AML-193 (cell line): ENCODE measurements at regions not wholly inside any gene's neighbourhood (a gene's known extent, or its start where the extent isn't known, plus 50 kb on each side); places are given as distances from the start of the nearest gene placed in this dataset.

Experiments
- DNase-seq, 2 experiments: peaks; one replicate each; lab custom pipeline; 2025; lab: John Stamatoyannopoulos, UW

- DNase-seq, result no peak
Observed at GRCh38 chr1:38287547-38287946, 241.0 kb upstream of the POU3F1 start.

GRCh38 chr1:38287036-38287435, 240.4 kb upstream of the POU3F1 start:
- no peak for DNase-seq

- no peak for DNase-seq
Observed at GRCh38 chr1:38285807-38286530, 239.4 kb upstream of the POU3F1 start.

DNA sequence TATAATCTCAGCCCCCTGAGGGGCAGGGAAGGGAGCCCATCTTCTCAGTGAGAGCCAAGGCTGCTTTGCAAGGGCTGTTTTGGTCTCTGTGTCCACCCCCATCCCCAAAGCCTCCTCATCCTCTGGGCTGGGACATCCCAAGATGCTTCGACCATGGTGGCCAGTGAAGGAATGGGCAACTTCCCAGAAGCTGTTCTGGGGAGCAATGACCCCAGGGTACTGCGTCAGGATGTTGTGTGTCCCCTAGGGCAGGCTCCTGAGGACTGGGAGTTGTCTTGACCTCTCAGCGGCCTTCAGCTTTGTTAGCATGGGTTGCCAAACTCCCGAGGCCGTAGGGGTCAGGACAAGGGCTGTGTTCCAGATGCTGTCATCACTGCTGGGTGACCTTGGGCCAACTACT, 238.4 kb upstream of the POU3F1 start:
- DNase-seq, result no peak

DNA sequence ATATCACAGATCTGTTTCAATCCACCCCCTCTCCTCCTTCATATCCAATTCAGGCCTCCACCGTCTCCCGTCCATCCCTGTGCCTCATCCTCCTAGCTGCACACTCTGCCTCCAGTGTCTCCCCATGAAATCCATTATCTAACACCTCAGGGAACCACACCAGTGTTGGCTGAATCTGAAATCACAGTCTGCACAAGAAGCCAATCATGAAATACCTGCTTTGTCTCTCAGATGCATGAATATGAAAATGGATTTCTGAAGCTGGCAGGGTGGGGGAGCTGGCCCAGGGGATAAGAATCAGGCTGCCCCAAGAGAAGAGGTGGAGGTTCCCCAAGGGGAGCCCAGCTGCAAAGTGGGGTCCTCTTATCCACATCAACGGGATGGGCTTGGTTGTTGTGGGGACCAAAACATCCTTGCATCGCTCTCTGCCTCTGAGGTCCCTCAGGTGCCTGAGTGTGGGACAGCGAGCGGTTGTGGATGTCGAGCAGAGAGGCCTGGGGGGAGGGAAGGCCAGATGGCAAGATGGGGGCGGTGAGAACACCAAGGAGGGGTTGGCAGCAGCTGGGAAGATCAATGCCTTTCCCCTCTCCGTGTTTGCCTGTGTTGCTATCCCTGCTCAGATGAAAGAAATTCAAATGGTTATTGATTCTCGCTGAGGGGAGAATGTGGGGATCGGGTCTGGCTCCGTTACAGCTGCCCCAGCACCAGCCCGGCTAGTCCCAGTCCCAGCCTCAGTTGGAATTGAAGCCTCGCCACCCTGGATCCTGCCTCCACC, 237.3 kb upstream of the POU3F1 start:
- no peak for DNase-seq

DNA sequence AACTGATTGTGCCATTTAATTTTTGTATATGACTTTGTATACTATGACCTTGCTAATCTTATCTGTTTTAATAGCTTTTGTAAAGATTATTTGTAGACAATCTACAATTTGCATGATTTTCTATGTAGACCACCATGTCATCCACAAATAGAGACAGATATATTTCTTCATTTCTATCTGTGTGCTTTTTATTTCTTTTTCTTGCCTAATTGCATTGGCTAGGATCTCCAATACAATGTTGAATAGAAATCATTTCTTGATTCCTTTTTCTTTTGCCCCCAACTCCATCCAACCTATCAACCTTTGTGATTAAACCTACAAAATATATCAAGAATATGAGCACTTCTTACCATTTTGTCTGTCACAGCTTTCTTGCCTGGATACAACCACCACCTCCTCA, 232.6 kb upstream of the POU3F1 start:
- no peak for DNase-seq

- DNase-seq, result no peak
Observed at GRCh38 chr1:38277646-38278045, 231.1 kb upstream of the POU3F1 start.

DNA sequence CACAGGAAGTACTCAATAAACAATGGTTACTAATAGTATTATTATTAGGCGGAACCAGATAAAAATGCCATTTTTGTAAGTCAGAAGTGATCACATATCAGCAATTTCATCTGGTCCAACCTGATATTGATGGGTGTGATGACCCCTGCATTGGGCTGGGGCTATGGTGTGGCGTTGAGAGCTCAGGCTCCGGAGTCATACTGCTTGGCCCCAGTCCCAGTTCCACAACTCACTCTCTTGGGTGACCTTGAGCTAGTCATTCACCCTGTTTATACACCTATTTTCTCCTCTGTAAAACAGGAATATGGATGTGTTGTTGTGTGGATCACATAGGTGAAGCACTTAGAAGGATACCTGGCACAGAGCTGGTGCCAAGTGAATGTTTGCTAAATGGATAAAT, 229.4 kb upstream of the POU3F1 start:
- DNase-seq, result no peak

DNA sequence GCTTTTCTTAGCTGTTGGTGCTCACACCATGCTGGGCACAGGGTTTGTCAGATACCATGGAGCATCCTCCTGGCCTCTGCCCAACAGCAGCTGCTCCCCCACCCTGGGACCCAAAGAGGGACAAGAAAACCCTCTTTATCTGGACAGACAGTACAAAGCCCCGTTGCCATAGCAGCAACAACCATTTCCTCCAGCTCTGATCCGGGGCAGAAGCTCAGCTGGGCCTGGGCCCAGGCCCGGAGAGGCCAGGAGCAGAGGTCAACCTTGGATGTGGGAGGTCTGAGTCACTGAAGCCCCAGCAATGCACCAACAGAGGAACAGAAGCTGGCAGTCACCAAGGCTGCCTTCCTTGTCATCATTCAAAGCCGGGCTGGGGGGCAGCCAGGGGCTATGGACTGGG, 228.4 kb upstream of the POU3F1 start:
- no peak for DNase-seq

DNA sequence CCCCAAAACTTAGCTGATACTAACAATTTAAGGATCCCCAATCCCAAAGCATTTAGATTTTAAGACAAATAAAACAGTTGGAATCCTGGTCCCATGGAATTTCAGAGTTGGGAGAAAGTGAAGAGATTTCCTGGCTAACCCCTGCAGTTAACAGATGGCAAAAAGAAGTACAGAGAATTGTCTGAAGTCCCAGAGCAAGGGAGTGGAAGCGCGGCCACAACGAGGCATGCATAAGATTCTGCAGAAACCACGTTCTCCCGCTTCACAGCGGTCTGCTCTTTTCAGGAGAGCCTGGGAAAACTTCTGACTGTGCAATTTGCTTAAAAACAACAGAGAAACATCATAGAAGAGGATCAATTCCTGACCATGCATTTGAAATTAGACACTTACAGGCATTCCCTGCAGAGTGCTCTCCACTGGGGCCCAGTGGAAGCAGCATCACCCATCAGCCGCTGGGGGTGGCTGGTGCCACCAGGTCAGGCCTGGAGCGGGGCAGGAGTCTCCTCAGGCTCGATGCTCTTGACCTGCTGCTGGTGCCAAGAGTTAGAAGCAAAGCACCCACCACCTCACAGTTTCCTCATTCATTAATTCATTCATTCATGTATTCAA, 226.7 kb upstream of the POU3F1 start:
- no peak for DNase-seq

DNA sequence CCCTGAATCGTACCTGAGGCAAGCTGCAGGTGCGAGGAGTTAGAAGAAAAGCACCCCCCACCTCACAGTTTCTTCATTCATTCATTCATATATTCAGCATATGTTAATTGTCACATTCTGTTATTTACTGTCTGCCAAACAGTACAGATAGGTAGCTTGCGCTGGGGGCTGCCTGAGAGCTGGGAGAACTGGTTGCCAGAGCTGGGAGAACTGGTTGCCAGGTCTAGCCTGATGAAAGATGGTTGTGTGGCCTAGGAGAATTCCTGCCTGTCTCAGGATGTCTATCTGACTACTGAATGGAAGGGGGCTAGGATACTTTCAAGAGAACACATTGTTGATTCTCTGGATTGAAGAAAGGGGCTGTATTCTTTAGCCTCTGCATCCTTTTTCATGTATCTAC, 225.9 kb upstream of the POU3F1 start:
- no peak for DNase-seq

GRCh38 chr1:38270849-38271633, 224.4 kb upstream of the POU3F1 start:
- no peak for DNase-seq

- no peak for DNase-seq
Observed at GRCh38 chr1:38269923-38270848, 223.6 kb upstream of the POU3F1 start.

DNA sequence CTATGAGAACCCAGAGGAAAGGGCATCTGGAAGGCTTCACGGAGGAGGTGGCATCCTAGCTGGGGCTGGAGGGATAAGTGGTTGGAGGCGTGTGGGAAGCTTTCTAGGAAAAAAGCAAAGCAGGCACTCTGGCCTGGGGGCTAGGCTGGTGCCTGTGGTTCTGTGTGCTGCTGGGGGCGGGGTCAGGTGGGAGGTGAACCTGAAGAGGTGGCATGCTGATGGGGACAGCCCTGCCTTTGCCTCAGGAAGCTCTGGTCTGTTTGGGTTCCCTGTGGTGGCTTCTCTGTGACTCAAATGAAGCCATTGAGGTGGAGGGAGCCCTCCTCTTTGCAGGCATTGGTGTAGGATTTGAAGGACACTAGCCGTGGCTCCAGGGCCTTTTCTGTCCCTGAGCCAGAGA, 221.6 kb upstream of the POU3F1 start:
- no peak for DNase-seq

- DNase-seq, result no peak
Observed at GRCh38 chr1:38267037-38268036, 220.7 kb upstream of the POU3F1 start.

- DNase-seq, result no peak
Observed at GRCh38 chr1:38266197-38266520, 219.6 kb upstream of the POU3F1 start.

- DNase-seq, result no peak
Observed at GRCh38 chr1:38265293-38266196, 219.0 kb upstream of the POU3F1 start.

DNA sequence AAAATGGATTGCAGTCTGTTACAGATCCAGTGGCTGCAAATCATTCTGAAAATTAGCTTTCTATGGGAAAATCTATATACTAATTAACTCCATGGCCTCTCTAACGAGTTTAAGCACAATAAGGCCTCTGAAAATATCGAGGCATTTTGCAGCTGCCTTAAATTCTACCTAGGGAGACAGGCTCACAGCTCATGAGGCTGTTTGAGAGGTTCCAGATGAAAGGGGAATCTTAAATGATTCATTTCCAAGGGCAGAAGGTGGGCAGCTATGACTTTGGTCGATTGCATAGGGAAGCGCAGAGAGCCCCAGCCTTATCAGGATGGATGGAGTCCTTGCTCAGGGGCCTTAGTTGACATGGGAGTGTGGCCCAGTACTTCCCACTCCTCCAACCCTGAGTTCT, 216.8 kb upstream of the POU3F1 start:
- DNase-seq, result no peak

DNA sequence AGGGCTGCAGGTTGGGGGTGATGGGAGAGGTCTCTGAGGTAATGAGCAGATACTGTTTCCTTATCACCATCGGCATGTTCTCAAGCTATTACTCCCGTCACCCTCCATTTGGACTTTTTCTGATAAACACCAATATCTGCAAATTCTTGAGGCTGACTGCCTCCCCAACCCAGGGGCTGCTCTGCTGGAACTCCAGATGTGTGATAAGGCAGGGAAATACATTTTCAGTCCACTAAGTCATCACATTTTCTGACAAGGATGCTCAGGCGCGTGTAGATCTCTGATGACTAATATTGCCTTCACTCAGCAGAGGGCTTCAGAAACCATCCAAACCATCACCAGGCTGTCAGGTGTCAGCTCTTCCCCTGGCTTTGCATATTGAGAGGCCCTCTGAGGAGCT, 215.0 kb upstream of the POU3F1 start:
- DNase-seq, result no peak
